ENCODE measurements at regions not wholly inside any gene's neighbourhood (a gene's known extent, or its start where the extent isn't known, plus 50 kb on each side); places are given as distances from the start of the nearest gene placed in this dataset.
"Not testable (repeated sequence)": the region's sequence is repeated elsewhere in the genome, so short reads cannot be mapped to it uniquely, and the experiment has no call there.

DNA sequence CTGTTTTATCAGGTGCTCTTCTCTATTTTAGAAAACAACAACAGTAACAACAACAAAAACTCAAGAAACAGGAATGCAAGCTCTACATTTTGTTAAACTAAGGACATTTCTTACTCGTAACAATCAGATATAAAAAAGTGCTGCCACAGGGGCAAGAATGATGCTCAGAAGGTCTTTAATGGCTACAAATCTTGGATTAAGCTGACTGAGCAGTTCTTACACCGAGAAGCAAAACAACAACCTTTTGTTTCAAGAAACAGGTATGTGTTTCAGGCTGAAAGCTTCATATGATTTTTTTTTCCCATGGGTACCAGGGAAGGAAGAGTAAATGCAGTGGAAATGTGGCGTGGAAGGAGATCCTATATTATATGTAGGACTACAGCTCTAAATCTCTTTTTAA is 786.8 kb upstream of the FBXO33 start:
- no peak for DNase-seq

DNA sequence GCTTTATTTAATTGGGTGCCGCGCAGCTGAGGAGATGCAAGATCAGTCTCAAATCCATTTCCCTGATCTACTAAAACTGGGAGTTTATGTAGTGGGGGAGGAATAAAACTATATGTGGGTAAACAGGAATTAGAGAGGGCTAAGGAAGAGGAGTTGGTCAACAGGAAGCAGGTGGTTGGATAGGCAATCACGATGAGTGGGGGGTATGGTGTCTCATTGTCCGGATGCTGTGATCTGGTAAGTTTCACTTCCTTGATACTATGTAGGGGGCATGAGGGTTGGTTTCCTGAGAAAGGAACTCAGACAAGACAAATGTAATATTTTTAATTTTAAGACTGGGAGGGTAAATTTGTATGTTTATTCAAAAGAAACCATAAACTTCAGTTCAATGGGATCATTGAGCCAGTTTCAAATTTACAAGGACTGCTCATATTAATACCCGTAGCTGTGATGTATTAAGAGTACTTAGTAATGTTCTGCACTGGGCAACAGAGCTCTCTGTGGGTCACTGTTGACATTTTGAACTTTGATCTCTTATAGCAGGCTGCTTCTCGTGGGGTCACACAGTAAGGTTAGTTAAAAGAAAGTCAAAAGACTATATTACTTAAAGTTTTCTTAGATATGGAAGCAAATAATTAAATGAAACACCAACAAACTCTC is 786.2 kb upstream of the FBXO33 start:
- no peak for DNase-seq

DNA sequence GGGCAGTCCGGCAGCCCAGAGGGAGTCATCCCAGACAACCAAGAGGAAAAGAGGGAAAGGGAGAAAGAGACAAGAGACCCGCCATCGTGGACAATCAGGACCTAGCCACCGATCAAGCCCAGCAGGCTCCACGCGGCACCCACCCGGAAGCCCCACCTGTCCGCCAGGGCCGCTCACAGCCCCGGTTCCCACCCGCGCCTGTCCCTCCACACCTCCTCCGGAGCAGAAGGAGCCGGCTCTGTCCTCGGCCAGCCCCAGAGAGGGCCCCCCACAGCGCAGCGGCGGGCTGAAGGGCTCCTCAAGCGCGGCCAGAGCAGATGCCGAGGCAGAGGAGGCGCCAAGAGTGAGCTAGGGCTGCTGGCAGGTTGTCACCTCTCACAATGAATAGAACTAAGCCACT is 784.7 kb upstream of the FBXO33 start:
- no peak for DNase-seq

DNA sequence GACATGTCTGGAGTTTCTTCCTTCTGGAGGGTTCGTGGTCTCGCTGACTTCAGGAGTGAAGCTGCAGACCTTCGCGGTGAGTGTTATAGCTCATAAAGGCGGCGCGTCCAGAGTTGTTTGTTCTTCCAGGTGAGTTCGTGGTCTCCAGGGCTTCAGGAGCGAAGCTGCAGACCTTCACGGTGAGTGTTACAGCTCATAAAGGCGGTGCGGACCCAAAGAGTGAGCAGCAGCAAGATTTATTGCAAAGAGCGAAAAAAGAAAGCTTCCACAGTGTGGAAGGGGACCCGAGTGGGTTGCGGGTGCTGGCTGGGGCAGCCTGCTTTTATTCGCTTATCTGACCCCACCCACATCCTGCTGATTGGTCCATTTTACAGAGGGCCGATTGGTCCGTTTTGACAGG is 784.2 kb upstream of the FBXO33 start:
- not testable (repeated sequence) for DNase-seq

DNA sequence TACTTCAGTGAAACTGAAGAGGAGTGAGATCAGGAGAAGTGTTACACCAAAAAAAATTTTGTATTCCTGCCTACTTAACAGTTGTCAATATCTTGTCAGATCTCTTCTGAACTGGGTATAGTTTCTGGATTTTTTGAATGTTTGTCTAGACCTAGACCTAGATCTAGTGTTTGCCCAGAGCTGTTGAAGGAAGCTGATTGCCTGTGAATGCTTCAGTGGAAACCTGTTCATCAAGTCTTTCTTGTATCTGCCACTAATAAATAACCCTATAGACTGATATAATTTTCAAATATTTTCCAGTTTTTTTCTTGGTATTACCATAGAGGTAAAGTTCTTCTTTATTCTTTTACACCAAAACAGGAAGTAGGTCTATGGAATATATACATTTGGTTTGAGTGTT is 781.5 kb upstream of the FBXO33 start:
- no peak for DNase-seq

DNA sequence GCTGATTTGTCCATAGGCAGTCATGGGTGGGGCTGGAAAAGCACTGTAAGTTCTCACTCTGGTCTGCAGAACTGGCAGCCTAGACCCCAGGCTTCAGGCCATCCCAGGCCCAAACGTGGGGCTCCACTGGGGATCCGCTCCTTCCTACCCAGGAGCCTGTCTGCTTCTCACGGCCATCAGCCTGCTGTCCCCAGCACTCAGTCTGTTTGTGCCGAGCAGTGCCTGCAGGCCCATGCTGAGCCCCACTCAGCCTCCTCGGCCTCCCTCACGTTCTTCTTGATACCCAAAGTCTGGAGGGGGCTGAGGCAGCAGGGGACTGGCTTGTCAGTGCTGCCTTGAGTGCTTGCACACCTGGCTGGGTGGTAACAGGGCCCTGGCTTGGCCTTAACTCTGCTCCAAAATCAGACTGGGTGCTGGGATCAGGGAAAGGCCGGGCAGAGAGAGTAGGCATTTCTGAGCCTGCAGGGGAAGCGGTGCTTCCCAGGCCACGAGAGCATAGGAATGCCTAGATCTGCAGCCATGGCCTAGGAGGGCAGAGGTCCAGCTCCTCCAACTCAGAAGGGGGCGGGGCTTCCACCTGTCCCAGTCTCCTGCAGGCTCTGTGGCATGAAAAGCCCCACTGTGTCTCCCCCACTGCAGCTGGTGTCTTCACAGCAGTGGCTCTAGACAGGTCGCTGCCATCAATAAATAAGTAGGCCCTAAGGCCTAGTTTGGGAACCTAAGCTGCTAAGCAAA is 772.4 kb upstream of the FBXO33 start:
- no peak for DNase-seq

DNA sequence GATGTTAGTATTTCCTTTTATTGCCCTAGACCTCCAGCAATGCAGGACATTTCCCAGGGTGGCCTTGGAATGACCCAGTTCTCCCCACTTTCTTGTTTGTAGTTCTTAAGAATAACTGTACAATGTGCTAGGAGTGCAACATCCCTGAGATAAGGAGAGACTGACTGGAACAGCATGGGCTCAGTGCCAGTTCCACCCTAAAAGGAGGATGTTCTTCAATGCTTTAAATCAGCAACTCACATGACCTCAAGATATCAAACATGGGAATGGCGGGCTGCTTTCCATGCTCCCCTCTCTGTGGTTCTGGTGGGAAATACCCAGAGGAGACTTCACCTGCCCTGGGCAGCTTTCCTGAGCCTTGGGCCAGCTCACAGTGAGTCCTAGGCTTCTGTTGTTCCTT is 766.9 kb upstream of the FBXO33 start:
- DNase-seq: no peak

DNA sequence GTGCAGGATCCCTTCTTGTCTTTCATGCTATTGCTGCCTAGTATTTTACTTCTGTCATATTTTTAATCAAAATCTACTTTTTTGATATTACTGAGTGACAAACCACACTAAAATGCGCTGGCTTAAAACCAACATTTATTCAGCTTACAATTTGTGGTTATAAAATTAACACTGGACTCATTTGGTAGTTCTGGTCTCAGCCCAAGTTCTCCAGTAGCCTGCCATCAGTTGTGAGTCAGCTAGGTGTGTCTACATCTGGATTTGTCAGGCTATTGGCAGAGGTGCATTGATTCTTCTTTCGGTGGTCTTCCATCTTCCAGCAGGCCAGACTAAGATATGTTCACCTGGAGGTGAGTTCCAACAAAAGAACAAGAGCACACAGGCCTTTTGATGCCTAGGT is 765.1 kb upstream of the FBXO33 start:
- no peak for DNase-seq

DNA sequence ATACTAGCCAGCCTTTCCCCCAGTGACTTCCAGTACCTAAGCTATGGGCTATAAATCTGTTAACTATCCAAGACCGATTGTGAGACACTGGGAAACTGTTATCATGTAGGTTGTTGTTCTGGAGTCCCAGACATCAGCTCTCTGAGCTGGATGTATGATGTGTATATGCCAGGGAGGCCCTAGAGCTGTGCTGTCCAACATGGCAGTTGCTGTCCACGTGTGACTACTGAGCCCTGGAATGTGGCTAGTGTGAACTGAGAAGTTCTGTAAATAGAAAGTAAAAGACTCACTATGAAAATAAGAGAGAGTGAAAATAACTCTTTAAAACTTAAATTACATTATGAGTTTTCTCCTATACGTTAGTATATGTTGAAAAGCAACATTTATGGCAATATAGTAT is 755.8 kb upstream of the FBXO33 start:
- no peak for DNase-seq

DNA sequence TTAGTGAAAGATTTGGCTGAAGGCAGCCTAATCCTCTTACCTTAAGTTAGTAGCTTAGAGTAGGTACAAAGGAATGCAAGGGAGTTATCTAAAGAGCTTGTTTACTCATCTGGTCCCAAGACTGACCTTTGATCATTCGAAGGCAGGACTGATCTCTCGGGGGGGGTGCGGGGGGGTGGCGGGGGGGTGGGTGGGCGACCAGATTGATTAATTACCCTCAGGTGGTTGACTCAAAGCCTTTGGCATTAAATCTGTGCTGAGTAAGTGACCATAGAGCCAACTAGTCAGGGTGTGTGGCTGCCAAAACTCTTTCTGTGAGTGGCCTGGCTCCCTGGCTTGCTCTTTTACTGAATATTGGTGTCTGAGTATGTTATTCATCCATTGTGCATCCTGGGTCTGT is 731.9 kb upstream of the FBXO33 start:
- no peak for DNase-seq

DNA sequence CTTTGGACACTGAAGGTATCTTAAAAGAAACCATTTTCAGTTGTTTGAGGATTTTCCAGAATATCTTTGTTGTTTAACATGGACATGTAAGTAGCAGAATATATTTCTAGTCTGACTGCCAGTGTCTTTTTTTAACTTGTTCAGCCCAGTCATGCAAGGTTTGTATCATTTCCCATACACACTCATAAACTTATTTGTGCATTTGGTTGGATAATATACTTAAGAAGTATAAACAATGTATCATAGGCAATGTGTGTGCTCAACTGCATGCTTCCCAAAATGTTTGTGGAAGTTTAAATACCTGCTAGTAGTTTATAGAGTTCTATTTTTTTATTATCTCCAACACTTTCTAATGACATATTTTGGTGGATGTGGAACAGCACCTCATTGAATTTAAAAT is 707.4 kb upstream of the FBXO33 start:
- no peak for DNase-seq

DNA sequence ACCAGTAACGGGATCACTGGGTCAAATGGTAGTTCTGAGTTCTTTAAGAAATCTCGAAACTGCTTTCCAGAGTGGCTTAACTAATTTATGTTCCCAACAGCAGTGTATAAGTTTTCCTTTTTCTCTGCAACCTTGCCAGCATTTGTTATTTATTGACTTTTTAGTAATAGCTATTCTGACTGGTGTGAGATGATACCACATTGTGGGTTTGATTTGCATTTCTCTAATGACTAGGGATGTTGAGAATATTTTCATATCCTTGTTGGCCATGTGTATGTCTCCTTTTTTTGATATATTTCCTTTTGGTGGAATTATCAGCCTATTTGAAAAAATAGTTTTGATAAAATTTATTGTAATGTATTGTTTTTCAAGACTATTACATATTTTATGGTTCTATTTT is 701.2 kb upstream of the FBXO33 start:
- no peak for DNase-seq

DNA sequence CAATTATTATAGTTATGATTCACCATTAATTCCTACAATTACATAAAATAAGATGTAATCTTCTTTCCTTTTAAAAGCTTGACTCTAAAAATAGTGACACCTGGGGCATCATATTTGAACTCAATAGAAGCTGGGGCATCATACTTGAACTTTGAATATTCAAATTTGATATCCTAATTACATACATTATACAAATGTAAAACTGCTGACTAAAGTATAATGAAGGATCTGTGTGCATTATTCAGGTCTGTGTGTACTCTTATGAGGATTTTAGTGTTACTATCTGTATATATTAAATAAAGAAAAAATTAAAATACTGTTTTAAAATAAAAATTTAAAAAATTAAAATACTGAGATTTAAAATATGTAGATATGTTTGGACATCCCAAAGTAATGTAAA is 696.9 kb upstream of the FBXO33 start:
- no peak for DNase-seq

DNA sequence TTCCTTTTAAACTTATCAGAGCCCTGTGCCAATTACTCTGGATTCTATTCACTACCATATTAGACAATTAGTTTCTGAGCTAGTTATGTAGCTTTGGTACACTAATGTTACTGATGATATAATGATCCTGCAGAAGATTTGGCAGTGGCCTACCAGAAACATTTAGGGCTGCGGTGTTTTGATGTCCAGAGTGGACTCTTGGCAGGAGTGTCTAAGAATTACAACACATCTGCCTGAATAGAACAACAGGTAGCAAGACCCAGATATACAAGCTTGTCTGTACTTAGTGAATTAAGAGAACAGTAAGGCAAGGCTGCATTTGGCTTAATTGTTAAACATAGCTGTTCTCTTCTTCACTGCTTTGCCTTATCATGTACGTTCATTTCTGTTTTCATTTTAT is 691.6 kb upstream of the FBXO33 start:
- DNase-seq: no peak

DNA sequence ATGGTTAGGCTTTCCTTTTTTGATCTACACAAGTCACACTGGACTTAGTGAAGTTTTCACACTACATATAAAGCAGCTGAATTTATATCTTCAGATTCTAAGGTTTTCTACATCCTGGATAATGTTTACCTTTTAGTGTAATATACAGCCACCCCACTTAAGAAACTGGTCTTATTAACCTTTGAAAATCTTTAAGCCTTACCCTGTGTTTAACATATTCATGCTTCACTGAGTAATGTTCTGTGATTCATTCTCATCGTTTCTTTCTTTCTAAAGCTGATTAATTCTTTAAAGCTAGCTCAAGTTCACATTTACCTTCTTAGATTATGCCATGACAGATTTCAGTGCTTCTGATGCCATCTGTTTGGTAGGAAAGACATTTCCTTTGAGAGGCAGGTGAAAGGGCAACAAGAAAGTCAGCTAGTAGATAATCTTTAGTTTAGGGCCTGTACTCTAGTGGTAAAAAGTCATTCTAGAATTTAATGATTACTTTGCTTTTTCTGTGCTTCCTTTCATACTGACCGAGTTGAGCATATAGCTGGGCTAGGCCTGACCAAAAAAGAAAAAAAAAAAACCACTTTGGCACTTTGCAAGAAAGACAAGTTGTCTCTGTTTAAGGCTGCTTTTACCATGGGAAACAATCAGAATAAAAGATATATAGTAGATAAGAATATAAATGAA is 690.9 kb upstream of the FBXO33 start:
- DNase-seq: no peak

DNA sequence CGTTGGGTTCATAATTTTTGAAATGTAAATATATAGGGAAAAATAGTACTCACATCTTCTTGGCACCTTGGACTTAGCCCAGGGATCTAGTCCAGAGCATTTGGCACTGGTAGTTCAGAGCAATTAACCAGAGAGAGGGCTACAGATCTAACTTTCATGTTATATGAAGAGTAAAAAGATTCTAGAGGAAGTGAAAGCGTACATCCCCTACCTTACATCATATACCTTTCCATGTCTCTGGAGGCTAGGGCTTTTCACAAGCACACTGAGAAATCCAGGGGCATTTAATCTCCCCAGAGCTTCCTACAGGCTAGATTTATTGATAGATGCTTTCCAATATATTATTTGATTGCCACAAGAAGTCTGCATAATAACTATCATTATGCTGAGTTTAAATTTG is 687.5 kb upstream of the FBXO33 start:
- no peak for DNase-seq

DNA sequence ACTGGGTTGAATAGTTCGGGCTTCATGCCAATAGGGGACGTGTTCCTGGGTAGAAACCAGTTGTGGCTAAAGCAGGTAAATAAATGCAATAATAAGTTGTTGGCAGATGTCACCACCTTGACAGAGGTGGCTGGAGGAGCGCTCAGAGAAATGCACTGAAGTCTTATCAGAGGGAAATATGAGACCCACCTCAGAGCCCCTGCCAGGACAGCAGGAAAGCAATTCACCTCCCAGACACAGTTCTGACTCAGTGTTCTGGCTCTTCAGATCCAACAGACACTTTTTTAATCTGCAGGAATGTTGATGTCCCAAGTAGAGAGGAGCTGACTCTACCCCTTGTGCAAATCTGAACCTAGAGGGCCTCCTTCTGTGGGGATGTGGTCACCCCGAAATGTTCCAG is 687.1 kb upstream of the FBXO33 start:
- no peak for DNase-seq

DNA sequence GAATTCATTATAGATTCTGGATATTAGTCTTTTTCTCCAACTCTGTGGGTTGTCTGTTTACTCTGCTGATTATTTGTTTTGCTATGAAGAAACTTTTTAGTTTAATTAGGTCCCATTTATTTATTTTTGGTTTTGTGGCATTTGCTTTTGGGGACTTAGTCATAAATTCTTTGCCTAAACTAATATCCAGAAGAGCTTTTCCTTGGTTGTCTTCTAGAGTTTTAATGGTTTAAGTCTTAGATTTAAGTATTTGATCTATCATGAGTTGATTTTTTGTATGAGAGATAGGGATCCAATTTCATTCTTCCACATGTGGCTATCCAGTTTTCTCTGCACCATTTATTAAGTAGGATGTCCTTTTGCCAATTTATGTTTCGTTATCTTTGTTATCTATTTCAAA is 683.4 kb upstream of the FBXO33 start:
- no peak for DNase-seq

DNA sequence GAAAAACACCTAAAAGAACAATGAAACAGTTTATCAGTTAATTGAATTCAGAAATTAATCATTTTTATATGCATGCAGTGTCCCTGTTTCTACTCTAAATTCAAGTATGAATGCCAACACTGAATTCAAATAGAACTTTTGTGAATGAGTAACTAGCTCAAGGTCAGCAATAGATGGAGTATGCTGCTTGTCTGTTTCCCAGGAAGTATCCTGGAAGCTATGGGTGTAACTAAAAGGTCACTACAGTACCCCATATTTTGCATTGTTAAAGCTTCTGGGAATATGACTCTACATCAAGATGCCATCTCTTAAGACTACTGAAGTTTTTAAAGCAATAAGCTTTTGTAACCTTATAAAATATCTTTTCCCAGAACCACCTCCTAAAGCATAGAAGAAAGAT is 681.4 kb upstream of the FBXO33 start:
- no peak for DNase-seq

DNA sequence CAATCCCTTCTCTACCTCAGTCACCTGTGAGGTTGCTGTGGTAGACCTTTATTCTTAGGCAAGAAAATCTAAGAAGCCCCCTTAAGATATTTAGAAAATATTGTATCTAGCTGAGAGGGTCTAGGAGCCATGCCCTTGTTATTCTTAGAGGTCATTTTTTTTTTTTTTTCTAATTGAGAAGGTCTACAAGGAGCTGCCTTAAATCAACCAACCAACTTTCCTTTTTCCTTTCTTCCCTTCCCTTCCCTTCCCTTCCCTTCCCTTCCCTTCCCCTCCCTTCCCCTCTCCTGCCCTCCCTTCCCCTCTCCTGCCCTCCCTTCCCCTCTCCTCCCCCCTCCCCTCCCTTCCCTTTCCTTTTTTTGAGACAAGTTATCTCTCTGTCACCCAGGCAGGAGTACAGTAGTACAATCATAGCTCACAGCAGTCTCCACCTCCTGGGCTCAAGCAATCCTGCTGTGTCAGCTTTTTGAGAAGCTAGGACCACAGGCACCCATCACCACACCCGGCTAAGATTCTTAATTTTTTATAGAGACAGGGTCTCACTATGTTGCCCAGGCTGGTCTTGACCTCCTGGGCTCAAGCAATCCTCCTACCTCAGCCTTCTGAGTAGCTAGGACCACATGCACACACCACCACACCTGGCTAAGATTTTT is 668.4 kb upstream of the FBXO33 start:
- no peak for DNase-seq

DNA sequence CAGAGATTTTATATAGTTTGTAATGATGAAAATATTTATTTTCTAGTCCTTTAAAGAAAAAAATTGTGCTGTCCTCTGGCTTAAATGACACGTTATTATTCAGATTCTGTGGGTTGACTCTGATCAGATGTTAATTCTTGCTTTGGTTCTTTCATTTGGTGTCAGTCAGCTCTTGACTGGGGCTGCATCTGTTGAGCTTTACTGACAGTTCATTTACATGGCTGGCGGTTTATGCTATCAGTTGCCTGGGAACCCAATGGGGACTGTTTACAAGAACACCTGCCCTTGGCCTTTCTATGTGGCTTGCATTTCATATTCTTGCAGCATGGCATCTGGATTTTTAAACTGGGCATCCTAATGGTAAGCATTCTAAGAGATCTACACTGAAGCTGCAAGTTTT is 667.1 kb upstream of the FBXO33 start:
- DNase-seq: no peak

DNA sequence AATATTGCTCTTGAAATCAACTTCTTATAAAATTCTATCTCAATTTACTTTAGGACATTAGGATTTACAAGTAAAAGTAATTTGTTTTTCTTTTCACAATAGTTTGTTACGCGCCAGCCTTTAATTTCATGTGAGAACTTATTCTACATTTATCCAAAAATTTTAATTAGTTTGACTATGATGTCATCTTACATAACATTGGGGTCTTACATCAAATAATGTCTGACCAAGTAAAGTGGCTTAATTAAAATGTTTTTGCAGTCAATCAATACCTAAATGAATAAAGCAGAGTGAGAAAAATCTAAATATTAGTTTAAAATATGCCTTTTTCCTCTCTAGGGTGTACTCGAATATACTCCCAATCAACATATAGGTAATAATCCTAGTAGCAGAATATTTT is 666.2 kb upstream of the FBXO33 start:
- DNase-seq: no peak

DNA sequence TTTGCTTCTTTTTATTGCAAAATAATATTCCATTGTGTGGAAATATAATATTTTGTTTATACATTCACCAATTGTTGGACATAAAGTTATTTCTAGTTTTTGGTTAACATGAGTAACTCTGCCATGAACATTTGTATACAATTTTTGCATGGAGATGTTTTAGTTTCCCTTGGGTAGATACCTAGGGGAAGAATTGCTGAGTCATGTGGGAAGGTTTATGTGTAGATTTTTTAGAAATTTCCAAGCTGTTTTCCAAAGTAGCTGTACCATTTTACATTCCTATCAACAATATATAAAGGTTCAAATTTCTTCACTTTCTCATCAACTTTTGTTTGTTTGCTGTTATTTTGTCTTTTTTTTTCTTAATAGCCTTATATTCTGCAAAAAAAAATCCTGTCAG is 664.7 kb upstream of the FBXO33 start:
- DNase-seq: no peak

DNA sequence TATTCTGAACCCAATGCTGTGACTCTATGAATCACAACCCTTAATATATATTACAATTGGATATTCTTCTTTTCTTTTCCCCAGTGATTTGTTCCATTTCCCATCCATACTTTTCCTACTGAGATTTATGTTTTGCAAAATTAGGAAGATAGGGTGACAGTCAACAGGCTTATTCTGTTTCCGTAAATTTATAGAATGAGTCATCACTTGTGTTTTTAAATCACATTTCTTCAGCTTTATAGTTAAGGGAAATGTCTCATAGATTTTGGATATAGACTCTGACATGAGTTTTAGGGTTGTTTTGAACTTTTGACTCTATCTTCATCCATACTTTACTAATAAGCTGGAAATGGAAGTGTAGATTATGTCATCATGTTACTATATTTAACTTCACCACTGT is 661.6 kb upstream of the FBXO33 start:
- no peak for DNase-seq
